GM13976 (cell line): ENCODE measurements at regions not wholly inside any gene's neighbourhood (a gene's known extent, or its start where the extent isn't known, plus 50 kb on each side); places are given as distances from the start of the nearest gene placed in this dataset.

ENCODE experiments used
- DNase-seq: peaks from one replicate; pipeline ENCODE4 v3.0.0; 2012; ENCODE audit warnings: low spot score
- CTCF ChIP-seq: IDR thresholded peaks from 2 replicates; pipeline ENCODE4 v1.5.1; 2012; ENCODE audit warnings: borderline replicate concordance, mild to moderate bottlenecking; ENCODE audit not compliant: insufficient read depth; ENCODE audit errors: extremely low read depth, missing control alignments, control extremely low read depth
- in situ Hi-C: fragments of 300-500 bp; cut with MboI; formaldehyde crosslinking; loops from one replicate; pipeline ENCODE4 v1.12.0; 2022; ENCODE audit warnings: low sequenced_read_pairs, mixed read lengths, inconsistent platforms; ENCODE audit not compliant: unreplicated experiment

GRCh38 chr7:52781250-52781649 is 254.2 kb upstream of the POM121L12 start:
- no peak for DNase-seq
- in situ Hi-C loops, result no loop called here
- no peak for TF ChIP-seq CTCF

DNA sequence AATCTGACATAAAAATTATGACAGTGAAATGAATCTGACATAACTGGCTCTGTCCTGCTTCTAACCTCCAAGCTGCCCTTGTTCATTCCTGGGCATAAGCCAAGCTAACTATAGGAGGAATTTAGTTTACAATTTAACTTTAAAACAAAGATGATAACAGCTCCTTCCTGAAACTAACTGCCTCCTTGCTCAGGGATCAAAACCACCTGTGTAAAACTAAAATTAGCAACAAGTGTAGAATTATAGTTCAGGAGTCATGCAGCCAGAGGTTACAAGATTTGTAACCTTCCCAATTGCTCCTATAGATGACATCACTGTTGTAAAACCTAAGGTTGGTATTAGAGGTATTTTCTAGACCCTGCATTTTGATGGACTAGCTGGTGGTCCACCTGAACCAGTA is 256.4 kb upstream of the POM121L12 start:
- in situ Hi-C loops, result no loop called here
- TF ChIP-seq CTCF, result no peak
- no peak for DNase-seq

GRCh38 chr7:52777051-52777822 is 258.2 kb upstream of the POM121L12 start:
- no peak for TF ChIP-seq CTCF
- no peak for DNase-seq
- in situ Hi-C loops, result no loop called here

- in situ Hi-C loops, result no loop called here
- no peak for TF ChIP-seq CTCF
- DNase-seq, result no peak
Observed at GRCh38 chr7:52775876-52776275, 259.6 kb upstream of the POM121L12 start.

GRCh38 chr7:52771177-52771576 is 264.3 kb upstream of the POM121L12 start:
- no peak for DNase-seq
- in situ Hi-C loops, result no loop called here
- TF ChIP-seq CTCF, result no peak

DNA sequence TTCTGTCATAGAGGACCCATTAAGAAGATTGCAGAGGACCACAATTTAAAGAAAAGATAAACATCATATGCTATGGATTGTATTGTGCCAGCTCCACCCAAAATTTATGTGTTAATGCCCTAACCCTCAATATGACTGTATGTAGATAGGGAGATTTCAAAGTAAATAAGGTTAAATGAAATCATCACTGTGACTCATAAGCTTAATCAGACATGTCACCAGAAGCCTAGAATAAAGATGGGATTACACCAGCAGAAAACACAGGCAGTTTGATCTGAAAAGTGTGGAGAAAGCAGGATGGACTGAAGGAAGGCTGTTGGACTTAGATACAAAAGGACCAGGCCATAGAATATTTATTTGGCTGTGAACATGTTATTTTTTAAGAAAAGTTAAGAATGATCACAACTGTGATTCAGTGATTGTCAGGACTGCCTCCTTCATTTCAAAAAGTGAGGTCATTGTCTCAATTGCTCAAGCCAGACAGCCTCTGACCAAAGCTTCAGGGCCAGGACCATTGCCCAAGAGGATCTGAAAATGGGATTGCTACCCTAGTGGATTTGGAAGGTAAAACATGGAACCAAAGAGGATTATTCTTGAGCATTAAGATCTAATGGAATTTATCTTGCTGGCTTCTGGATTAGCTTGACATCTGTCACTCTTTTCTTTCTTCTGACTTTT is 270.8 kb upstream of the POM121L12 start:
- in situ Hi-C loops, result no loop called here
- DNase-seq, result no peak
- no peak for TF ChIP-seq CTCF
